MM.1S (cell line): ENCODE measurements at regions not wholly inside any gene's neighbourhood (a gene's known extent, or its start where the extent isn't known, plus 50 kb on each side); places are given as distances from the start of the nearest gene placed in this dataset.

Experiments
- DNase-seq: peaks from one replicate; pipeline ENCODE4 v3.0.0-alpha.2; 2015
- H2AFZ ChIP-seq: fragments of 300-600 bp; sonication (generic); 2 replicates; pipeline ENCODE4 v1.6.0; 2016; ENCODE audit warnings: antibody characterized with exemption, low read length
- H3F3A ChIP-seq: fragments of 300-600 bp; sonication (generic); 2 replicates; pipeline ENCODE4 v1.6.1; 2016; ENCODE audit warnings: mild to moderate bottlenecking, antibody characterized with exemption, low read length, moderate library complexity, mixed read lengths; ENCODE audit not compliant: insufficient read depth
- H3K27ac ChIP-seq: fragments of 300-600 bp; sonication (generic); 2 replicates; pipeline ENCODE4 v1.5.1; 2016; ENCODE audit warnings: mild to moderate bottlenecking, low read length
- H3K27me3 ChIP-seq: fragments of 300-600 bp; sonication (generic); replicated peaks from 2 replicates; pipeline ENCODE4 v1.6.0; 2016; ENCODE audit warnings: low read length; ENCODE audit not compliant: insufficient read depth
- H3K36me3 ChIP-seq: fragments of 300-600 bp; sonication (generic); replicated peaks from 2 replicates; pipeline ENCODE4 v1.6.1; 2016; ENCODE audit warnings: mild to moderate bottlenecking, low read length, mixed read lengths; ENCODE audit not compliant: insufficient read depth
- H3K4me1 ChIP-seq: fragments of 300-600 bp; sonication (generic); 2 replicates; pipeline ENCODE4 v1.6.1; 2016; ENCODE audit warnings: low read length, mixed read lengths
- H3K4me2 ChIP-seq: fragments of 300-600 bp; sonication (generic); 2 replicates; pipeline ENCODE4 v1.6.0; 2016; ENCODE audit warnings: low read depth, low read length
- H3K4me3 ChIP-seq: fragments of 300-600 bp; sonication (generic); 2 replicates; pipeline ENCODE4 v1.5.1; 2016; ENCODE audit warnings: low read length, mixed read lengths
- H3K79me2 ChIP-seq: fragments of 300-600 bp; sonication (generic); 2 replicates; pipeline ENCODE4 v1.6.1; 2016; ENCODE audit warnings: mixed run types, low read length, mixed read lengths
- H3K9ac ChIP-seq: fragments of 300-600 bp; sonication (generic); 2 replicates; pipeline ENCODE4 v1.6.1; 2016; ENCODE audit warnings: low read length, mixed read lengths
- H3K9me2 ChIP-seq: fragments of 300-600 bp; sonication (generic); replicated peaks from 2 replicates; pipeline ENCODE4 v1.6.1; 2016; ENCODE audit warnings: mild to moderate bottlenecking, low read length, mixed read lengths; ENCODE audit not compliant: insufficient read depth
- H3K9me3 ChIP-seq: fragments of 300-600 bp; sonication (generic); replicated peaks from 2 replicates; pipeline ENCODE4 v1.6.1; 2016; ENCODE audit warnings: mild to moderate bottlenecking, low read length, mixed read lengths; ENCODE audit not compliant: insufficient read depth
- H4K20me1 ChIP-seq: fragments of 300-600 bp; sonication (generic); 2 replicates; pipeline ENCODE4 v1.6.1; 2016; ENCODE audit warnings: mild to moderate bottlenecking, low read length, moderate library complexity, mixed read lengths; ENCODE audit not compliant: insufficient read depth
- EZH2 ChIP-seq: fragments of 300-600 bp; sonication (generic); optimal IDR thresholded peaks from 2 replicates; pipeline ENCODE3; 2017; ENCODE audit warnings: low read depth, mild to moderate bottlenecking, antibody characterized with exemption, low read length, mixed read lengths
- EZH2phosphoT487 ChIP-seq: fragments of 300-600 bp; sonication (generic); IDR thresholded peaks from 2 replicates; pipeline ENCODE4 v1.6.1; 2018; ENCODE audit warnings: antibody characterized with exemption, low read length
- TF ChIP-seq, protein P1 (sequence below): fragments of 300-600 bp; sonication (generic); IDR thresholded peaks from 2 replicates; pipeline ENCODE4 v1.5.1; 2016; ENCODE audit warnings: antibody characterized with exemption, low read length, mixed read lengths

DNA sequence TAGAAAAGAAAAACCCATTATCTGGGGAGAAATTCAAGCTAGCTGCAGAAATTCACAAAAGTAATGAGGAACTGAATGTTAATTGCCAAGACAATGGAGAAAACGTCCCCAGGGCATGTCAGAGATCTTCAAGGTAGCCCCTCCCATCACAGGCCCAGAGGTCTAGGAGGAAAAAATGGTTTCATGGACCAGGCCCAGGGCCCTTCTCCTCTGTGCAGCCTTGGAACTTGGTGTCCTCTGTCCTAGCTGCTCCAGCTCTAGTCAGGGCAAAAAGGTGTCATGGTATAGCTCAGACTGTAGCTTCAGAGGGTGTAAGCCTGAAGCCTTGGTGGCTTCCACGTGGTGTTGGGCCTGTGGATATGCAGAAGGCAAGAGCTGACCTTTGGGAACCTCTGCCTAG, 411.8 kb downstream of the ADRA2A start:
- TF ChIP-seq, protein P1, sequence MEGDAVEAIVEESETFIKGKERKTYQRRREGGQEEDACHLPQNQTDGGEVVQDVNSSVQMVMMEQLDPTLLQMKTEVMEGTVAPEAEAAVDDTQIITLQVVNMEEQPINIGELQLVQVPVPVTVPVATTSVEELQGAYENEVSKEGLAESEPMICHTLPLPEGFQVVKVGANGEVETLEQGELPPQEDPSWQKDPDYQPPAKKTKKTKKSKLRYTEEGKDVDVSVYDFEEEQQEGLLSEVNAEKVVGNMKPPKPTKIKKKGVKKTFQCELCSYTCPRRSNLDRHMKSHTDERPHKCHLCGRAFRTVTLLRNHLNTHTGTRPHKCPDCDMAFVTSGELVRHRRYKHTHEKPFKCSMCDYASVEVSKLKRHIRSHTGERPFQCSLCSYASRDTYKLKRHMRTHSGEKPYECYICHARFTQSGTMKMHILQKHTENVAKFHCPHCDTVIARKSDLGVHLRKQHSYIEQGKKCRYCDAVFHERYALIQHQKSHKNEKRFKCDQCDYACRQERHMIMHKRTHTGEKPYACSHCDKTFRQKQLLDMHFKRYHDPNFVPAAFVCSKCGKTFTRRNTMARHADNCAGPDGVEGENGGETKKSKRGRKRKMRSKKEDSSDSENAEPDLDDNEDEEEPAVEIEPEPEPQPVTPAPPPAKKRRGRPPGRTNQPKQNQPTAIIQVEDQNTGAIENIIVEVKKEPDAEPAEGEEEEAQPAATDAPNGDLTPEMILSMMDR = no peak
- TF ChIP-seq EZH2 = no peak
- no peak for TF ChIP-seq EZH2phosphoT487

DNA sequence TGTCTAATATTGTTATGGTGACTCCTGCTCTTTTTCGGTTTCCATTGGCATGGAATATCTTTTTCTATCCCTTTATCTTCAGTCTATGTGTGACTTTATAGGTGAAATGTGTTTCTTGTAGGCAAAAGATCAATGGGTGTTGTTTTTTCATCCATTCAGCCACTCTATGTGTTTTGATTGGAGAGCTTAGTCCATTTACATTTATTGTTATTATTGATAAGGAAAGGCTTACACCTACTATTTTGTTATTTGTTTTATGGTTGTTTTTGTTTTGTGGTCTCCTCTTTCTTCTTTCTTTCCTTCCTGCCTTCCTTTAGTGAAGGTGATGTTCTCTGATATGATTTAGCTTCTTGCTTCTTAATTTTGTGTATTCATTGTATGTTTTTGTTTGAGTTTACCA, 414.3 kb downstream of the ADRA2A start:
- no peaks in the 10 kb centered on the region for H3K36me3 ChIP-seq
- H3K27ac ChIP-seq = no peak overlapping the region
- H3K9me2 ChIP-seq = no peaks in the 10 kb centered on the region
- H3K4me3 ChIP-seq = no peak overlapping the region
- H3K9me3 ChIP-seq = no peaks in the 10 kb centered on the region
- H3F3A ChIP-seq = no peaks in the 10 kb centered on the region
- H3K9ac ChIP-seq = no peak overlapping the region
- TF ChIP-seq EZH2 (no peak), EZH2phosphoT487 (no peak)
- no peaks in the 10 kb centered on the region for H3K79me2 ChIP-seq
- no peak overlapping the region for H2AFZ ChIP-seq
- no peak overlapping the region for H3K4me2 ChIP-seq
- H3K4me1 ChIP-seq = no peaks in the 10 kb centered on the region; the same call in 1 of the 2 replicates
- no peak for DNase-seq
- no peaks in the 10 kb centered on the region for H4K20me1 ChIP-seq
- H3K27me3 ChIP-seq = no peaks in the 10 kb centered on the region

More for the DNA sequence above, 411.8 kb downstream of the ADRA2A start:
- Histone ChIP-seq H3K4me3 (no peak overlapping the region), H3F3A (no peaks in the 10 kb centered on the region), H3K36me3 (no peaks in the 10 kb centered on the region), H2AFZ (no peak overlapping the region), H4K20me1 (no peaks in the 10 kb centered on the region), H3K9me2 (no peaks in the 10 kb centered on the region), H3K27me3 (no peaks in the 10 kb centered on the region), H3K4me1 (no peaks in the 10 kb centered on the region; the same call in 1 of the 2 replicates), H3K9me3 (no peaks in the 10 kb centered on the region), H3K4me2 (no peak overlapping the region), H3K27ac (no peak overlapping the region), H3K9ac (no peak overlapping the region), H3K79me2 (no peaks in the 10 kb centered on the region)
- DNase-seq = no peak

DNA sequence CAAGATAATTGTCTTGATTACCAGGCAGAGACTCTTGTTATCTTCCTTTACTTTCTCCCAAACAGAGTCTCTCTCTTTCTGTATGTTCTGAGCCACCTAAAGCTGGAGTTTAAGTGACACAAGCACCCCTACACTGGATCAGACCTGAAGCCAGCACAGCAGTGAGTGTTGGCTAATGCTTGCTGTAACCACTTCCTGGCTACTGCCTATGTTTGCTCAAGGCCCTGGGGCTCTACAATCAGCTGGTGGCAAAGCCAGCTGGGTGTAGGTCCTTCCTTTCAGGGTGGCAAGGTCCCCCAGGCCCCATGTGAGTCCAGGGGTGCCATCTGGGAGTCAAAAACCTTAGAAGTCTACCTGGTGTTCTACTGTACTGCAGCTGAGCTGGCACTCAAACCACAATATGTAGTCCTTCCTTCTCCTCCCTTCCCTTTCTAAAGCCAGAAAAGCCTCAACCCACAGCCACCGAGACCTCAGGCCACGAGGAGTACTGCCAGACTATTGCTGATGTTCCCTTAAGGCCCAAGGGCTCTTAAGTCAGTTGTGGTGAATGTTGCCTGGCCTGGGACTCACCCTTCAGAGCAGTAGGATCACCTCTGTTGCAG, 416.3 kb downstream of the ADRA2A start:
- Histone ChIP-seq H3K4me1 (no peaks in the 10 kb centered on the region; the same call in 1 of the 2 replicates), H3K9me2 (no peaks in the 10 kb centered on the region), H2AFZ (no peak overlapping the region), H3K27me3 (no peaks in the 10 kb centered on the region), H3K4me2 (0 out of 2 replicates have a peak overlapping the region, but pooled peaks have one; percentile 12), H4K20me1 (no peaks in the 10 kb centered on the region), H3K9ac (no peak overlapping the region), H3K4me3 (no peak overlapping the region), H3K27ac (no peak overlapping the region), H3K79me2 (no peaks in the 10 kb centered on the region), H3K9me3 (no peaks in the 10 kb centered on the region), H3K36me3 (no peaks in the 10 kb centered on the region), H3F3A (no peaks in the 10 kb centered on the region)
- peak; percentile 80 for DNase-seq
- TF ChIP-seq, protein P1 = no peak
- TF ChIP-seq EZH2phosphoT487 (no peak), EZH2 (no peak)

DNA sequence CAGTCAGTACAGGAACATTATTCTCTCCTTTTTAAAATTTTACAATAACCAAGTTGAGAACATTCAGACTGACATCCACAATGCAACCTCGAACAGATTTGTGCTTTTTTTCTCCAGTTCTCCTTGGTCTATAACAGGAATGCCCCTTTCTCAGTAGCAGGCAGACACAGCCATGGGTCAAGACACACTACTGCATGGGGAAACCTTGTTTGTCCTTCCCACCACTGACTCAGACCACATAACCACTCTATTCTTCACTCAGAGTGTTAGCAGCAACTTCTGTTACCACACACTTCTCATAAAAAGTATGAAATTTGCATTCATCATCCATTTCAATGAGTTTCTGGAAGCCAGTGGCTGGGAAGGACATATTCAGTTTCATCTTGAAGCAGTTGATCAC, 421.7 kb downstream of the ADRA2A start:
- no peaks in the 10 kb centered on the region for H3K9me2 ChIP-seq
- no peak for DNase-seq
- H2AFZ ChIP-seq = no peak overlapping the region
- no peak overlapping the region for H3K4me2 ChIP-seq
- H3K4me3 ChIP-seq = no peak overlapping the region
- no peaks in the 10 kb centered on the region for H3K9me3 ChIP-seq
- H3K4me1 ChIP-seq = no peaks in the 10 kb centered on the region
- H3K9ac ChIP-seq = no peak overlapping the region
- H3K27ac ChIP-seq = no peak overlapping the region
- H3K27me3 ChIP-seq = no peaks in the 10 kb centered on the region
- H4K20me1 ChIP-seq = no peaks in the 10 kb centered on the region
- TF ChIP-seq, protein P1 = no peak
- TF ChIP-seq EZH2phosphoT487 = no peak
- no peak for TF ChIP-seq EZH2
- no peaks in the 10 kb centered on the region for H3K79me2 ChIP-seq
- H3F3A ChIP-seq = no peaks in the 10 kb centered on the region
- no peaks in the 10 kb centered on the region for H3K36me3 ChIP-seq
